HG03457 (cell line): ENCODE measurements at regions not wholly inside any gene's neighbourhood (a gene's known extent, or its start where the extent isn't known, plus 50 kb on each side); places are given as distances from the start of the nearest gene placed in this dataset.

Experiments
- ATAC-seq: cut with Tn5 transposase; IDR thresholded peaks from one replicate; pipeline ENCODE4 v1.9.1; 2021; ENCODE audit warnings: moderate number of reproducible peaks; ENCODE audit not compliant: unreplicated experiment

DNA sequence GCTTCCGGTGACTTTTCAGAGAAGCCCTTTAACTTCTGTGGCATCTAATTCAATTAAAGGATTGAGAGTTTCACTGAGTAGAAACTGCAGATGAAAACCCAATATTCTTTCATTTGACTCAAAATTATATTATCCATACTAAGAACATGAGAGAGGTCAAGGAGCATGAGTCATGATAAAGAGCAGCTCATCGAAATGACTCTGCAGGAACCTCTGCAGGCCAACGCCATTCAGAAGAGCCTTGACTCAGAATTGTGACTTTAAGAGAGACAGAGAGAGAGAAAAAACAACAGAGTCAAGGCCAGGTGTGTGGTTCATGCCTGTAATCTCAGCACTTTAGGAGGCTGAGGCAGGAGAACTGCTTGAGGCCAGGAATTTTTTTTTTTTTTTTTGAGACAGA, 417.2 kb upstream of the XYLT1 start:
- no peak for ATAC-seq

- ATAC-seq = no peak
Measured at GRCh38 chr16:17885659-17886207, 415.0 kb upstream of the XYLT1 start.

DNA sequence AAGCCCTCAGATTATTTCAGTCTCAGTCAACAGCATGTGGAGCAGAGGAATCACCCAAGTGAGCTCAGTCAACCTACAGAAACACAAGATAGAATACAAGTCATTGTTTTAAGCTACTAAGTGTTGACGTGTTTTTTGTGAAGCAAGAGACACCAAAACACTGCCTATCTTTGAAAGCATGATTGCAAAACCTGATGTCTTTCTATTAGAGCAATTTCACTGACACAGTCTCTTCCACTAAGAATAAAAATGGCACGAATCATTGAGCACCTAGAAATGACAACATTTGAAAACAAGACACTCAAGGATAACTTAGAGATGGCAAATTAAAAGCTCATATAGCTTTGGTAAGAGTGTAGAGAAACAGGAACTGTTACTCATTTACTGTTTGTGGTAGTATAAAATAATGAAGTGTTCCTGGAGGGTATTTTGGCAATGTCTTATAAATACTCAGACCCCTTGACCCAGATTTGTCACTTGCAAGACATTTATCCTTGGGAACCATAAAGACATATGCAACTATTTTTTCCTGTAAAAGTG, 407.1 kb upstream of the XYLT1 start:
- no peak for ATAC-seq

- ATAC-seq = no peak
Measured at GRCh38 chr16:17866996-17867395, 396.2 kb upstream of the XYLT1 start.

GRCh38 chr16:17861981-17862479, 391.3 kb upstream of the XYLT1 start:
- ATAC-seq = no peak

- ATAC-seq = no peak
Measured at GRCh38 chr16:17858061-17858460, 387.3 kb upstream of the XYLT1 start.

- ATAC-seq = no peak
Measured at GRCh38 chr16:17853958-17854357, 383.2 kb upstream of the XYLT1 start.

GRCh38 chr16:17852977-17853702, 382.4 kb upstream of the XYLT1 start:
- ATAC-seq = no peak

GRCh38 chr16:17850581-17851250, 380.0 kb upstream of the XYLT1 start:
- no peak for ATAC-seq

- ATAC-seq = no peak
Measured at GRCh38 chr16:17847234-17847795, 376.6 kb upstream of the XYLT1 start.

- no peak for ATAC-seq
Measured at GRCh38 chr16:17846030-17846429, 375.3 kb upstream of the XYLT1 start.

DNA sequence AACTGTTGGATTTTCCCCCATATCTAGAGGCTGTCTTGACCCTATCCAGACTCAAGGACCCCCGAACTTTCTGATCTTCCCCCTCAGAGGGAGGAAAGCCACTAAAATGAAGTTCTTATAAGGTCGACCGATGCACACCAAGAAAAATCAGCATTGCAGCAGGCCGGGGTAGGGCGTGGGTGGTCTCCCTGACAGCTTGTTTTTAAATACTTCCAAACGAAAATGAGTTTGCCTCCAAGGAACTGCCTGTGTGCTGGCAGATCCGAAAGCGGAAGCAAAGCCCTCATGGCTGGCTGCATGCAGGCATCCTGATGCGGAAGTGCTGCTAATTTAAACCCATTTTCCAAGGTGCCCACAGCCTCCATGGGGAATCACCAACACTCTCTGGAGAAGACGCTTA, 374.3 kb upstream of the XYLT1 start:
- no peak for ATAC-seq

DNA sequence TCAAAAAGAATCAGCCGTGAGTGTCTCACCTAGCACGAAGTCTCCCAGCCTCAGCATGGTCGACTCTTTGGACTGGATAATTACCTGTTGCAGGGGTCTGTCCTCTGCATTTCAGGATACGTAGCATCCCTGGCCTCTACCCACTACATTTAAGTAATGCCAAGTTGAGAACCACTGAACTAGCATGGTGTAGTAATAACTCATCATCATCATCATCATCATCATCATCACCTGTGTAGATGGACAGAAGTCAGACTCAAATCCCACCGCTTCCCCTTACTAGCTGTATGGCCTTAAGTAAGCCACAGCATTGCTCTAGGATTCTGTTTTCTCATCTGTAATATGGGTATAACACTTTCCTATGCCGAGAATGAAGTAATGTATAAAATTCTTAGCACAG, 373.1 kb upstream of the XYLT1 start:
- ATAC-seq = no peak

DNA sequence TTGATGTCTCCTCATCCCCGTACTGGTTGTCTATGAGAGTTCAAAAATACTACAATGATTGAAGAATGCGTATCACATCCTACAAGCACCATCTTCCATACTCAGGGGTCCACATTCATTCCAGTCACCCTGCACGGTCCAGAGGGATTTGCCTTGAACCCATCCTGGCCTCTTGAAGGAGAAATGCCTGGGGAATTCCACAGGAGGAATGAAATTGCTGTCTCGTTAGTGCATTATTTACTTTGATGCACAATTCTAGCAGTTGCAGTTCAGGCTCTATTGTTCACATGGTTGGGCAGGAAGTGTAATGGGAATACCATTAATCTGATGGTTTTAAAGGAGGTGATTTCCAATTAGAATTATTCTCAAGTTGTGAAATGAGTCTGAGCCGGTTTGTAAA, 369.1 kb upstream of the XYLT1 start:
- no peak for ATAC-seq

GRCh38 chr16:17839272-17839671, 368.5 kb upstream of the XYLT1 start:
- no peak for ATAC-seq

DNA sequence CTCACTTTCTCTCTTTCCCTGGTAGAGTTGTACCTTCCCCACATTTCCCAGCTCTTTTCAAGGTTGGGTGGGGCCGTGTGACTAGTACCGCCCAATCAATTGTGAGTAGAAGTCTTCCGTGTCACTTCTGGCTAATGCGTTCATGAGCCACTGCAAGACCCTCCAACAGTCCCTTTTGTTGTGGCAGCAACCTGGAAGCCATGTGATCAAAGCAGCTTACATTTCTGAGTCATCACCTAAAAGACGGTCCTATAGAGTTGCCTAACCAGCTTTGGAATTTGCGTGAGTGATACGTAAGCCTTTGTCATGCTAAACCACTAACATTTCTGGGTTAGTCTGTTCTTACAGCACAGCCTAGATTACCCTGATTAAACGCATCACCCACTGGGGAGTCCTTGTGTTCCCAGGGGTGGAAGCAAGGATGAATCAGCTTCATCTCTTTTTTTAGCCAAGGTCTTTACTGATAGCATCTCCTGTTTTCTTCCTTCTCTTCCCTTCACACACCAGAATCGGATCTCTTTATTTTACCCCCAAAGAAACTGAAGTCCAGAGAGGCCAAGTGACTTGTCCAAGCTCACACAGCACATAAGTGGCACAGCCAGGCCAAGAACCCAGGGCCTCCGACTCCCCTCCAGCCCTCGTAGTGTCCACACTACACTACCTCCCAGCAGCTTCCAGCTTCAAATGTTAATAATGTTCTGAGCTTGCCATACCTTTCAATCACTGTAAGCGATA, 366.3 kb upstream of the XYLT1 start:
- no peak for ATAC-seq

DNA sequence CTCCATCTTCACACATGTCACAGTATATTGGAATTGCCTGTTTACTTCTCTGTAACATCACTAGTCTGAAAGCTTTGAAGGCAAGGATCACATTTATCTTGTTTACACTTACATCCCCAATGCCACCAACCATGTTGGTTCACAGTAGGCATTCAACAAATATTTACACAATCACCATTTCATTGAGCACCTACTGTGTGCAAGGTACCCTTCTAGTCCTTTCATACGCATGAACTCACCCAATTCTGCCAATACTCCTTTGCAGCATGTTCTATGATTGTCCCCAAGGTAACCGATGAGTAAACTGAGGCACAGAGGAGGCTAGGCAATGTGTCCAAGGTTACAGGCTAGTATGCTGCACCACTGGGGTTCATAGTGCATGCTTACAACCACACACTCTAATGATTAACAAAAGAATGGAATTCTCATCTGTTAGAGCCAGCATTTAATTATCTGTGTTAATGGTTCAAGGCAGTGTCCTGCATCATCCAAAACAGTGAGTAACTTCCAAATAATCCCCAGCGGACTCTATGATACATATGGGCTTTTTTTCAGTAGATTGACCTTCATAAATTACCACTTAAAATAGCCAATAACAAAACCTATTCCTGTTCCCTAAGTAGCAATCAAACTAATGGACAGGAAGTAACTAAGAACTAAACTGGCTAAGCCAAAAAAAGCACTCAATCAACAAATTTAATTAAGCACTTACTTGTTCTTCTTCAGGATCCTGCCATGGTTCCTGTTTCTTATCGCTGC, 364.5 kb upstream of the XYLT1 start:
- no peak for ATAC-seq

GRCh38 chr16:17832738-17833137, 362.0 kb upstream of the XYLT1 start:
- no peak for ATAC-seq

GRCh38 chr16:17831330-17831729, 360.6 kb upstream of the XYLT1 start:
- no peak for ATAC-seq

- no peak for ATAC-seq
Measured at GRCh38 chr16:17830651-17831050, 359.9 kb upstream of the XYLT1 start.
